Spinal cord (tissue), 10 donors: ENCODE measurements at regions not wholly inside any gene's neighbourhood (a gene's known extent, or its start where the extent isn't known, plus 50 kb on each side); places are given as distances from the start of the nearest gene placed in this dataset. TPM values are rescaled to one million over a fixed set of nuclear protein-coding genes. Genes with fewer than 3 reads are reported as not detected.
"Not testable (repeated sequence)": the region's sequence is repeated elsewhere in the genome, so short reads cannot be mapped to it uniquely, and the experiment has no call there.

Source experiments
- DNase-seq, 6 donors: peaks; one replicate each; pipeline versions ENCODE4 v3.0.0 to v3.0.0-alpha.2; 2013 to 2015; ENCODE audit warnings: low spot score in 6 of 6, low read depth in 4 of 6
- H3K27ac ChIP-seq: one replicate; pipeline ENCODE4 v1.5.1; 2013; ENCODE audit warnings: low read depth, low read length, control low read depth
- H3K27me3 ChIP-seq: one replicate; pipeline ENCODE4 v1.6.1; 2013; ENCODE audit warnings: low read length; ENCODE audit not compliant: control insufficient read depth, insufficient read depth
- H3K36me3 ChIP-seq: one replicate; pipeline ENCODE4 v1.6.1; 2013; ENCODE audit warnings: low read length; ENCODE audit not compliant: control insufficient read depth, insufficient read depth
- H3K4me1 ChIP-seq: one replicate; pipeline ENCODE4 v1.6.1; 2013; ENCODE audit warnings: low read length; ENCODE audit not compliant: control insufficient read depth, insufficient read depth
- H3K4me3 ChIP-seq: one replicate; pipeline ENCODE4 v1.5.1; 2013; ENCODE audit warnings: low read depth, low read length, control low read depth
- H3K9me3 ChIP-seq: one replicate; pipeline ENCODE4 v1.6.1; 2013; ENCODE audit warnings: low read length; ENCODE audit not compliant: control insufficient read depth, insufficient read depth
- WGBS: methylation state at CpG from one replicate; pipeline ENCODE4 v1.1.5; 2013; ENCODE audit warnings: missing lambda C conversion rate; ENCODE audit not compliant: insufficient coverage; 5-methylcytosine and 5-hydroxymethylcytosine counted together
- small RNA-seq: library from RNA; depleted of rRNA; stranded (forward); fragments of <200 nt; gene quantifications from one replicate; pipeline ENCODE3, GENCODE V24; 2014; ENCODE audit warnings: low replicate concordance
- donor health status: healthy.

DNA sequence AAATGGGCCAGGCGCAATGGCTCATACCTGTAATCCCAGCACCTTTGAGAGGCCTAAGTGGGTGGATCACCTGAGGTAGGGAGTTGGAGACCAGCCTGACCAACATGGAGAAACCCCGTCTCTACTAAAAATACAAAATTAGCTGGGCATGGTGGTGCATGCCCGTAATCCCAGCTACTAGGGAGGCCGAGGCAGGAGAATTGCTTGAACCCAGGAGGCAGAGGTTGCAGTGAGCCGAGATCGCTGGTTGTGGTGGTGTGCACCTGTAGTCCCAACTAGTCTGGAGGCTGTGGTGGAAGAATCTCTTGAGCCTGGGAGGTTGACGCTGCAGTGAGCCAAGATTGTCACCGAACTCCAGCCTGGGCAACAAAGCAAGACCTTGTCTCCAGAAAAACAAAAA, 50.5 kb upstream of the ZNF217 start:
- 97% methylated on average over 4 of the region's 8 CpGs for WGBS
- H3K36me3 ChIP-seq, H3K27me3 ChIP-seq, H3K9me3 ChIP-seq, H3K4me1 ChIP-seq, H3K4me3 ChIP-seq, DNase-seq, H3K27ac ChIP-seq: not testable (repeated sequence)

Small RNA genes lying in the stretch of these regions (small RNA-seq; reads per million reads assigned to genes)
- not detected for gene RNU7-14P
